IMR-90 (cell line): ENCODE measurements at regions not wholly inside any gene's neighbourhood (a gene's known extent, or its start where the extent isn't known, plus 50 kb on each side); places are given as distances from the start of the nearest gene placed in this dataset.

ENCODE experiments used
- ATAC-seq: fragments of 200-7000 bp; cut with Tn5 transposase; 2 replicates; pipeline ENCODE4 v1.9.1; 2020; ENCODE audit warnings: low read depth, mild to moderate bottlenecking, moderate library complexity
- BruUV-seq: library from RNA; stranded (reverse); fragments of 400-500 nt; replicated peaks from 2 replicates; lab custom pipeline; 2021; lab: Mats Ljungman, UMichigan
- CTCF ChIA-PET: fragments of 300-600 bp; formaldehyde crosslinking; extraction: SDS; loops from one replicate; lab custom pipeline; 2021; ENCODE audit warnings: antibody characterized with exemption; lab: Yijun Ruan, JAX
- POLR2A ChIA-PET: fragments of 300-600 bp; sonication (Branson Sonifier 250); formaldehyde crosslinking; loops from one replicate; lab custom pipeline; 2022; ENCODE audit warnings: antibody characterized with exemption; ENCODE audit not compliant: unreplicated experiment; lab: Charles Lee
- DNase-seq: peaks from one replicate; pipeline ENCODE4 v3.0.0; 2013
- H2AFZ ChIP-seq: replicated peaks from 2 replicates; pipeline ENCODE3; 2013; ENCODE audit warnings: low read length, mild to moderate bottlenecking; ENCODE audit not compliant: poor library complexity
- H2AK5ac ChIP-seq: 2 replicates; pipeline ENCODE4 v1.6.1; 2013; ENCODE audit warnings: low read depth, low read length, inconsistent platforms
- H2AK9ac ChIP-seq: replicated peaks from 2 replicates; pipeline ENCODE3; 2013; ENCODE audit warnings: mild to moderate bottlenecking, low read depth, low read length, moderate library complexity; ENCODE audit not compliant: poor library complexity
- H2BK120ac ChIP-seq: 2 replicates; pipeline ENCODE4 v1.6.1; 2013; ENCODE audit warnings: low read depth, low read length, inconsistent platforms
- H2BK15ac ChIP-seq: 3 replicates; pipeline ENCODE4 v1.6.1; 2013; ENCODE audit warnings: low read depth, low read length, inconsistent platforms
- H2BK20ac ChIP-seq: 2 replicates; pipeline ENCODE4 v1.6.1; 2013; ENCODE audit warnings: low read depth, mild to moderate bottlenecking, inconsistent platforms, low read length, moderate library complexity
- H2BK5ac ChIP-seq: 2 replicates; pipeline ENCODE4 v1.6.1; 2013; ENCODE audit warnings: mild to moderate bottlenecking, low read depth, low read length, inconsistent platforms; ENCODE audit not compliant: poor library complexity, severe bottlenecking
- H3K14ac ChIP-seq: replicated peaks from 2 replicates; pipeline ENCODE4 v1.6.1; 2013; ENCODE audit warnings: low read depth, low read length, inconsistent platforms
- H3K18ac ChIP-seq: 2 replicates; pipeline ENCODE4 v1.6.1; 2013; ENCODE audit warnings: low read depth, low read length, control low read depth
- H3K23ac ChIP-seq: 2 replicates; pipeline ENCODE4 v1.6.1; 2013; ENCODE audit warnings: low read depth, low read length, inconsistent platforms
- H3K27ac ChIP-seq: 2 replicates; pipeline ENCODE4 v1.5.1; 2013; ENCODE audit warnings: mild to moderate bottlenecking, control low read depth, low read length; ENCODE audit not compliant: insufficient read depth
- H3K27me3 ChIP-seq: 2 replicates; pipeline ENCODE4 v1.6.1; 2013; ENCODE audit warnings: low read length; ENCODE audit not compliant: control insufficient read depth, insufficient read depth
- H3K36me3 ChIP-seq: 2 replicates; pipeline ENCODE4 v1.6.1; 2013; ENCODE audit warnings: low read length, mixed read lengths; ENCODE audit not compliant: control insufficient read depth, insufficient read depth
- H3K4ac ChIP-seq: 2 replicates; pipeline ENCODE4 v1.6.1; 2013; ENCODE audit warnings: low read depth, low read length, inconsistent platforms
- H3K4me1 ChIP-seq: 2 replicates; pipeline ENCODE4 v1.6.1; 2013; ENCODE audit warnings: low read length, mixed read lengths; ENCODE audit not compliant: control insufficient read depth, insufficient read depth
- H3K4me2 ChIP-seq: 2 replicates; pipeline ENCODE4 v1.6.1; 2013; ENCODE audit warnings: low read depth, mild to moderate bottlenecking, control low read depth, low read length, moderate library complexity
- H3K4me3 ChIP-seq: 2 replicates; pipeline ENCODE4 v1.5.1; 2013; ENCODE audit warnings: low read depth, mild to moderate bottlenecking, control low read depth, low read length, moderate library complexity; ENCODE audit not compliant: insufficient read depth
- H3K56ac ChIP-seq: 2 replicates; pipeline ENCODE4 v1.6.1; 2013; ENCODE audit warnings: low read length, inconsistent platforms; ENCODE audit not compliant: insufficient read depth; ENCODE audit errors: extremely low read depth
- H3K79me1 ChIP-seq, 2 experiments: 2 replicates each; pipeline ENCODE4 v1.6.1; 2013; ENCODE audit warnings: low read length in 2 of 2, inconsistent platforms in 1 of 2, low read depth in 1 of 2
- H3K9ac ChIP-seq: 2 replicates; pipeline ENCODE4 v1.6.1; 2013; ENCODE audit warnings: low read depth, low read length, control low read depth
- H3K9me1 ChIP-seq: 2 replicates; pipeline ENCODE4 v1.6.1; 2013; ENCODE audit warnings: low read length, inconsistent platforms; ENCODE audit not compliant: insufficient read depth
- H3K9me3 ChIP-seq: 2 replicates; pipeline ENCODE4 v1.6.1; 2013; ENCODE audit warnings: low read length; ENCODE audit not compliant: control insufficient read depth, insufficient read depth
- H4K20me1 ChIP-seq: 2 replicates; pipeline ENCODE4 v1.6.1; 2013; ENCODE audit warnings: low read length, inconsistent platforms; ENCODE audit not compliant: insufficient read depth
- H4K5ac ChIP-seq: 2 replicates; pipeline ENCODE4 v1.6.1; 2013; ENCODE audit warnings: mild to moderate bottlenecking, low read depth, low read length, control low read depth
- H4K8ac ChIP-seq, 2 experiments: 2 replicates each; pipeline ENCODE4 v1.6.1; 2013; ENCODE audit warnings: low read depth in 2 of 2, low read length in 2 of 2, control low read depth in 1 of 2, inconsistent platforms in 1 of 2
- H4K91ac ChIP-seq: 2 replicates; pipeline ENCODE4 v1.6.1; 2013; ENCODE audit warnings: low read depth, low read length, inconsistent platforms; ENCODE audit not compliant: insufficient read depth
- BHLHE40 ChIP-seq: fragments of 150-350 bp; IDR thresholded peaks from 2 replicates; pipeline ENCODE4 v1.6.1; 2016; ENCODE audit warnings: mild to moderate bottlenecking, low read depth, low read length
- CEBPB ChIP-seq: IDR thresholded peaks from 2 replicates; pipeline ENCODE4 v1.6.1; 2012; ENCODE audit warnings: low read depth, low read length, improper control_type of control experiment
- CHD1 ChIP-seq: IDR thresholded peaks from 2 replicates; pipeline ENCODE4 v1.6.1; 2012; ENCODE audit warnings: low read depth, low read length, improper control_type of control experiment
- FOS ChIP-seq: fragments of 150-350 bp; IDR thresholded peaks from 2 replicates; pipeline ENCODE4 v1.6.1; 2016; ENCODE audit warnings: low read depth, low read length
- MAFK ChIP-seq: IDR thresholded peaks from 2 replicates; pipeline ENCODE4 v1.6.1; 2012; ENCODE audit warnings: low read depth, low read length, improper control_type of control experiment
- MAZ ChIP-seq: IDR thresholded peaks from 2 replicates; pipeline ENCODE4 v1.6.1; 2012; ENCODE audit warnings: low read depth, mild to moderate bottlenecking, low read length, improper control_type of control experiment, moderate library complexity, borderline replicate concordance
- MXI1 ChIP-seq: IDR thresholded peaks from 2 replicates; pipeline ENCODE4 v1.6.1; 2012; ENCODE audit warnings: low read depth, mild to moderate bottlenecking, low read length, moderate library complexity, borderline replicate concordance
- NFE2L2 ChIP-seq: fragments of 150-350 bp; IDR thresholded peaks from 2 replicates; pipeline ENCODE4 v1.6.1; 2016; ENCODE audit warnings: low read depth, mild to moderate bottlenecking, low read length
- POLR2A ChIP-seq: IDR thresholded peaks from 2 replicates; pipeline ENCODE4 v1.6.1; 2012; ENCODE audit warnings: mild to moderate bottlenecking, low read depth, low read length
- RAD21 ChIP-seq: IDR thresholded peaks from 2 replicates; pipeline ENCODE4 v1.6.1; 2012; ENCODE audit warnings: low read length, improper control_type of control experiment
- RCOR1 ChIP-seq: IDR thresholded peaks from 2 replicates; pipeline ENCODE4 v1.6.1; 2012; ENCODE audit warnings: mild to moderate bottlenecking, low read length, improper control_type of control experiment; ENCODE audit not compliant: insufficient replicate concordance
- RFX5 ChIP-seq: IDR thresholded peaks from 2 replicates; pipeline ENCODE4 v1.8.0; 2012; ENCODE audit warnings: low read depth, mild to moderate bottlenecking, low read length, moderate library complexity
- SMC3 ChIP-seq: fragments of 150-350 bp; IDR thresholded peaks from 2 replicates; pipeline ENCODE4 v1.6.1; 2016; ENCODE audit warnings: low read depth, mild to moderate bottlenecking, antibody characterized with exemption, low read length, moderate library complexity
- WGBS, 2 experiments: methylation state at CpG; one replicate each; pipeline versions ENCODE4 v1.1.5 to v1.1.7; 2013; ENCODE audit warnings: missing lambda C conversion rate in 2 of 2; ENCODE audit not compliant: insufficient read length in 1 of 2; ENCODE audit errors: extremely low coverage in 2 of 2; 5-methylcytosine and 5-hydroxymethylcytosine counted together
- dilution Hi-C: fragments of 300-500 bp; cut with HindIII; formaldehyde crosslinking; loops from one replicate; pipeline ENCODE4 v1.14.3; 2018; ENCODE audit warnings: low sequenced_read_pairs; ENCODE audit not compliant: unreplicated experiment
- in situ Hi-C: fragments of 300-500 bp; cut with MboI; formaldehyde crosslinking; loops from 3 replicates; pipeline ENCODE4 v1.14.3; 2019; ENCODE audit warnings: low sequenced_read_pairs, inconsistent platforms, mixed read lengths
- intact Hi-C: fragments of 100-400 bp; cut with micrococcal nuclease; formaldehyde crosslinking; loops from 2 replicates; pipeline ENCODE4 v1.10.0; 2022
- TF ChIP-seq, protein P1 (sequence below): fragments of 150-350 bp; IDR thresholded peaks from 2 replicates; pipeline ENCODE4 v1.6.1; 2017; ENCODE audit warnings: mild to moderate bottlenecking, antibody characterized with exemption, low read length, low read depth
- TF ChIP-seq, protein P2 (sequence below): fragments of 150-350 bp; IDR thresholded peaks from 2 replicates; pipeline ENCODE4 v1.6.1; 2016; ENCODE audit warnings: low read depth, mild to moderate bottlenecking, low read length, moderate library complexity, borderline replicate concordance
- TF ChIP-seq, protein P3 (sequence below): conservative IDR thresholded peaks from 2 replicates; pipeline ENCODE4 v1.5.1; 2012; ENCODE audit warnings: mild to moderate bottlenecking, low read depth, low read length, improper control_type of control experiment

DNA sequence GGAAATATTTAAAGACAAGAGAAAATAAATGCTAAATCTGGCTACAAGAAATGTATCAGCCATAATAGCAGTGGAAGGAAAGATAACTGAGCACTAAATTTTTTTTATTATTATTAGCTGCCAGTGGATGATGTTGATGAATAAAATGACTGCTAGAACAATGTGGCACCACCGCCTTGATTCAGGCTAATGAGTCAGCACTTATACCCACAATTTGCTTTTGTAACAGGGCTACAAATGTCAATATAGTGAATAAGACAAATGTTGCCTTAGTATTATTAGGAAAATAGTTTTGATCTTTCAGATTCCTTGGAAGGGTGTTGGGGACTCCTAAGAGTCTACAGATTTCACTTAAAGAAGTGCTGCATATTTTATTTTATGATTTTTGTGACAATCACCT is 555.2 kb upstream of the GRAMD2B start:
- Histone ChIP-seq H4K91ac (no peak overlapping the region), H4K8ac (no peak overlapping the region), H3K36me3 (no peaks in the 10 kb centered on the region), H2BK120ac (no peak overlapping the region), H3K4me2 (no peak overlapping the region), H2AFZ (no peak overlapping the region), H3K4me3 (no peak overlapping the region), H4K20me1 (no peaks in the 10 kb centered on the region), H2BK5ac (no peak overlapping the region), H2BK15ac (no peak overlapping the region), H3K14ac (no peak overlapping the region), H3K27me3 (no peaks in the 10 kb centered on the region), H3K56ac (no peak overlapping the region), H3K4ac (no peak overlapping the region), H2AK5ac (no peak overlapping the region), H2AK9ac (no peak overlapping the region), H4K5ac (no peak overlapping the region), H3K4me1 (no peaks in the 10 kb centered on the region), H3K23ac (no peak overlapping the region), H3K9me1 (no peaks in the 10 kb centered on the region), H2BK20ac (no peak overlapping the region), H3K18ac (no peak overlapping the region), H3K79me1 (no peaks in the 10 kb centered on the region), H3K9me3 (no peaks in the 10 kb centered on the region), H3K9ac (no peak overlapping the region), H3K27ac (no peak overlapping the region)
- no TSS peak for BruUV-seq
- intact Hi-C loops (no loop called here), in situ Hi-C loops (no loop called here), dilution Hi-C loops (no loop called here)
- no CpG with 5 or more reads among the region's 1 CpG for WGBS, 2 experiments
- ChIA-PET POLR2A (no interaction called here), CTCF (no interaction called here)
- TF ChIP-seq POLR2A (no peak), CHD1 (no peak), CEBPB (no peak), RCOR1 (no peak), BHLHE40 (no peak), SMC3 (no peak), MXI1 (no peak), FOS (no peak), MAZ (no peak), RFX5 (no peak), MAFK (no peak), NFE2L2 (no peak), RAD21 (no peak)
- TF ChIP-seq, protein P1, sequence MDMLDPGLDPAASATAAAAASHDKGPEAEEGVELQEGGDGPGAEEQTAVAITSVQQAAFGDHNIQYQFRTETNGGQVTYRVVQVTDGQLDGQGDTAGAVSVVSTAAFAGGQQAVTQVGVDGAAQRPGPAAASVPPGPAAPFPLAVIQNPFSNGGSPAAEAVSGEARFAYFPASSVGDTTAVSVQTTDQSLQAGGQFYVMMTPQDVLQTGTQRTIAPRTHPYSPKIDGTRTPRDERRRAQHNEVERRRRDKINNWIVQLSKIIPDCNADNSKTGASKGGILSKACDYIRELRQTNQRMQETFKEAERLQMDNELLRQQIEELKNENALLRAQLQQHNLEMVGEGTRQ = no peak
- TF ChIP-seq, protein P2, sequence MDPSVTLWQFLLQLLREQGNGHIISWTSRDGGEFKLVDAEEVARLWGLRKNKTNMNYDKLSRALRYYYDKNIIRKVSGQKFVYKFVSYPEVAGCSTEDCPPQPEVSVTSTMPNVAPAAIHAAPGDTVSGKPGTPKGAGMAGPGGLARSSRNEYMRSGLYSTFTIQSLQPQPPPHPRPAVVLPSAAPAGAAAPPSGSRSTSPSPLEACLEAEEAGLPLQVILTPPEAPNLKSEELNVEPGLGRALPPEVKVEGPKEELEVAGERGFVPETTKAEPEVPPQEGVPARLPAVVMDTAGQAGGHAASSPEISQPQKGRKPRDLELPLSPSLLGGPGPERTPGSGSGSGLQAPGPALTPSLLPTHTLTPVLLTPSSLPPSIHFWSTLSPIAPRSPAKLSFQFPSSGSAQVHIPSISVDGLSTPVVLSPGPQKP = no peak
- TF ChIP-seq, protein P3, sequence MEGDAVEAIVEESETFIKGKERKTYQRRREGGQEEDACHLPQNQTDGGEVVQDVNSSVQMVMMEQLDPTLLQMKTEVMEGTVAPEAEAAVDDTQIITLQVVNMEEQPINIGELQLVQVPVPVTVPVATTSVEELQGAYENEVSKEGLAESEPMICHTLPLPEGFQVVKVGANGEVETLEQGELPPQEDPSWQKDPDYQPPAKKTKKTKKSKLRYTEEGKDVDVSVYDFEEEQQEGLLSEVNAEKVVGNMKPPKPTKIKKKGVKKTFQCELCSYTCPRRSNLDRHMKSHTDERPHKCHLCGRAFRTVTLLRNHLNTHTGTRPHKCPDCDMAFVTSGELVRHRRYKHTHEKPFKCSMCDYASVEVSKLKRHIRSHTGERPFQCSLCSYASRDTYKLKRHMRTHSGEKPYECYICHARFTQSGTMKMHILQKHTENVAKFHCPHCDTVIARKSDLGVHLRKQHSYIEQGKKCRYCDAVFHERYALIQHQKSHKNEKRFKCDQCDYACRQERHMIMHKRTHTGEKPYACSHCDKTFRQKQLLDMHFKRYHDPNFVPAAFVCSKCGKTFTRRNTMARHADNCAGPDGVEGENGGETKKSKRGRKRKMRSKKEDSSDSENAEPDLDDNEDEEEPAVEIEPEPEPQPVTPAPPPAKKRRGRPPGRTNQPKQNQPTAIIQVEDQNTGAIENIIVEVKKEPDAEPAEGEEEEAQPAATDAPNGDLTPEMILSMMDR = no peak
- ATAC-seq (no peak), DNase-seq (no peak)
